ENCODE measurements at regions not wholly inside any gene's neighbourhood (a gene's known extent, or its start where the extent isn't known, plus 50 kb on each side); places are given as distances from the start of the nearest gene placed in this dataset.

- TF ChIP-seq CTCF (IDR thresholded peaks at IDR 0.05): no peak
- TF ChIP-seq POLR2A (IDR thresholded peaks at IDR 0.05): no peak
Observed at GRCh38 chr14:66244834-66245233, 241.3 kb upstream of the CCDC196 start.

Measured in thyroid gland (tissue), 4 donors.